ENCODE measurements at regions not wholly inside any gene's neighbourhood (a gene's known extent, or its start where the extent isn't known, plus 50 kb on each side); places are given as distances from the start of the nearest gene placed in this dataset.

GRCh38 chr3:181081930-181082329, 92.4 kb upstream of the DNAJC19 start:
- POLR2A ChIA-PET (ENCODE audit: low non-redundant PET), result no interaction called here
- Histone ChIP-seq H3K9me3 (ENCODE audit: low read depth, low read length, poor library complexity, severe bottlenecking) (no peaks in the 10 kb centered on the region), H3K27me3 (replicated peaks; ENCODE audit: insufficient read depth, low read depth, low read length, poor library complexity) (peaks cover 14% of the 10 kb centered on the region), H3K4me3 (ENCODE audit: low read depth, low read length, poor library complexity, severe bottlenecking) (no peak overlapping the region), H3K36me3 (ENCODE audit: insufficient read depth, low read length, poor library complexity, severe bottlenecking) (no peaks in the 10 kb centered on the region), H3K27ac (ENCODE audit: low read depth, low read length, poor library complexity, severe bottlenecking) (no peak overlapping the region), H3K4me1 (ENCODE audit: insufficient read depth, low read length, poor library complexity, severe bottlenecking) (no peaks in the 10 kb centered on the region)
- TF ChIP-seq CTCF (conservative IDR thresholded peaks at IDR 0.05; ENCODE audit: low read depth, low read length) (no peak), EZH2 (IDR thresholded peaks at IDR 0.05; ENCODE audit: borderline replicate concordance, low read depth, low read length, poor library complexity, severe bottlenecking) (no peak)
- CTCF ChIA-PET, result no interaction called here
- no TSS peak for BruUV-seq (replicated peaks)
- intact Hi-C loops (cut with micrococcal nuclease; ENCODE audit: unreplicated experiment), result no loop called here
- no peak for DNase-seq (ENCODE audit: low spot score)

- no peaks in the 10 kb centered on the region for H3K9me3 ChIP-seq (ENCODE audit: low read depth, low read length, poor library complexity, severe bottlenecking)
- H3K4me3 ChIP-seq (ENCODE audit: low read depth, low read length, poor library complexity, severe bottlenecking), result no peak overlapping the region
- no peak for DNase-seq (ENCODE audit: low spot score)
- no peaks in the 10 kb centered on the region for H3K4me1 ChIP-seq (ENCODE audit: insufficient read depth, low read length, poor library complexity, severe bottlenecking)
- intact Hi-C loops (cut with micrococcal nuclease; ENCODE audit: unreplicated experiment), result no loop called here
- TF ChIP-seq EZH2 (IDR thresholded peaks at IDR 0.05; ENCODE audit: borderline replicate concordance, low read depth, low read length, poor library complexity, severe bottlenecking), result no peak
- BruUV-seq (replicated peaks), result no TSS peak
- H3K36me3 ChIP-seq (ENCODE audit: insufficient read depth, low read length, poor library complexity, severe bottlenecking), result no peaks in the 10 kb centered on the region
- CTCF ChIA-PET, result no interaction called here
- H3K27me3 ChIP-seq (replicated peaks; ENCODE audit: insufficient read depth, low read depth, low read length, poor library complexity), result no peaks in the 10 kb centered on the region
- no peak overlapping the region for H3K27ac ChIP-seq (ENCODE audit: low read depth, low read length, poor library complexity, severe bottlenecking)
- POLR2A ChIA-PET (ENCODE audit: low non-redundant PET), result no interaction called here
Measured at GRCh38 chr3:181076558-181076957, 87.0 kb upstream of the DNAJC19 start.

- Histone ChIP-seq H3K27ac (ENCODE audit: low read depth, low read length, poor library complexity, severe bottlenecking) (no peak overlapping the region), H3K9me3 (ENCODE audit: low read depth, low read length, poor library complexity, severe bottlenecking) (no peaks in the 10 kb centered on the region), H3K36me3 (ENCODE audit: insufficient read depth, low read length, poor library complexity, severe bottlenecking) (no peaks in the 10 kb centered on the region), H3K4me3 (ENCODE audit: low read depth, low read length, poor library complexity, severe bottlenecking) (no peak overlapping the region), H3K4me1 (ENCODE audit: insufficient read depth, low read length, poor library complexity, severe bottlenecking) (no peaks in the 10 kb centered on the region), H3K27me3 (replicated peaks; ENCODE audit: insufficient read depth, low read depth, low read length, poor library complexity) (no peaks in the 10 kb centered on the region)
- BruUV-seq (replicated peaks), result no TSS peak
- DNase-seq (ENCODE audit: low spot score), result no peak
- ChIA-PET POLR2A (ENCODE audit: low non-redundant PET) (no interaction called here), CTCF (no interaction called here)
- intact Hi-C loops (cut with micrococcal nuclease; ENCODE audit: unreplicated experiment), result no loop called here
- no peak for TF ChIP-seq EZH2 (IDR thresholded peaks at IDR 0.05; ENCODE audit: borderline replicate concordance, low read depth, low read length, poor library complexity, severe bottlenecking)
- TF ChIP-seq CTCF (conservative IDR thresholded peaks at IDR 0.05; ENCODE audit: low read depth, low read length), result no peak
Measured at GRCh38 chr3:181075098-181075497, 85.6 kb upstream of the DNAJC19 start.

All from A673 (cell line).